ENCODE measurements at regions not wholly inside any gene's neighbourhood (a gene's known extent, or its start where the extent isn't known, plus 50 kb on each side); places are given as distances from the start of the nearest gene placed in this dataset.

GRCh38 chr11:70510571-70510970, 112.2 kb downstream of the CTTN start:
- Histone ChIP-seq H3K9me3 (ENCODE audit: severe bottlenecking) (peaks cover 6% of the 10 kb centered on the region), H3K4me1 (ENCODE audit: insufficient read depth, poor library complexity, severe bottlenecking) (no peaks in the 10 kb centered on the region), H3K27ac (ENCODE audit: poor library complexity, severe bottlenecking) (no peak overlapping the region), H3K4me3 (ENCODE audit: severe bottlenecking) (no peak overlapping the region), H3K27me3 (ENCODE audit: insufficient read depth, poor library complexity, severe bottlenecking) (no peaks in the 10 kb centered on the region), H3K36me3 (ENCODE audit: low read depth) (no peaks in the 10 kb centered on the region)
- peak; percentile 16 for DNase-seq (ENCODE audit: low spot score)
- no peak for ATAC-seq (ENCODE audit: low read depth)
- TF ChIP-seq, protein P1, sequence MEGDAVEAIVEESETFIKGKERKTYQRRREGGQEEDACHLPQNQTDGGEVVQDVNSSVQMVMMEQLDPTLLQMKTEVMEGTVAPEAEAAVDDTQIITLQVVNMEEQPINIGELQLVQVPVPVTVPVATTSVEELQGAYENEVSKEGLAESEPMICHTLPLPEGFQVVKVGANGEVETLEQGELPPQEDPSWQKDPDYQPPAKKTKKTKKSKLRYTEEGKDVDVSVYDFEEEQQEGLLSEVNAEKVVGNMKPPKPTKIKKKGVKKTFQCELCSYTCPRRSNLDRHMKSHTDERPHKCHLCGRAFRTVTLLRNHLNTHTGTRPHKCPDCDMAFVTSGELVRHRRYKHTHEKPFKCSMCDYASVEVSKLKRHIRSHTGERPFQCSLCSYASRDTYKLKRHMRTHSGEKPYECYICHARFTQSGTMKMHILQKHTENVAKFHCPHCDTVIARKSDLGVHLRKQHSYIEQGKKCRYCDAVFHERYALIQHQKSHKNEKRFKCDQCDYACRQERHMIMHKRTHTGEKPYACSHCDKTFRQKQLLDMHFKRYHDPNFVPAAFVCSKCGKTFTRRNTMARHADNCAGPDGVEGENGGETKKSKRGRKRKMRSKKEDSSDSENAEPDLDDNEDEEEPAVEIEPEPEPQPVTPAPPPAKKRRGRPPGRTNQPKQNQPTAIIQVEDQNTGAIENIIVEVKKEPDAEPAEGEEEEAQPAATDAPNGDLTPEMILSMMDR (IDR thresholded peaks at IDR 0.05; ENCODE audit: poor library complexity, severe bottlenecking): no peak

GRCh38 chr11:70511345-70511744, 113.0 kb downstream of the CTTN start:
- Histone ChIP-seq H3K27ac (ENCODE audit: poor library complexity, severe bottlenecking) (no peak overlapping the region), H3K27me3 (ENCODE audit: insufficient read depth, poor library complexity, severe bottlenecking) (peaks cover under 1% of the 10 kb centered on the region), H3K4me1 (ENCODE audit: insufficient read depth, poor library complexity, severe bottlenecking) (no peaks in the 10 kb centered on the region), H3K36me3 (ENCODE audit: low read depth) (no peaks in the 10 kb centered on the region), H3K9me3 (ENCODE audit: severe bottlenecking) (peaks cover 6% of the 10 kb centered on the region), H3K4me3 (ENCODE audit: severe bottlenecking) (no peak overlapping the region)
- TF ChIP-seq, protein P1 (IDR thresholded peaks at IDR 0.05; ENCODE audit: poor library complexity, severe bottlenecking): no peak
- ATAC-seq (ENCODE audit: low read depth): no peak
- no peak for DNase-seq (ENCODE audit: low spot score)

DNA sequence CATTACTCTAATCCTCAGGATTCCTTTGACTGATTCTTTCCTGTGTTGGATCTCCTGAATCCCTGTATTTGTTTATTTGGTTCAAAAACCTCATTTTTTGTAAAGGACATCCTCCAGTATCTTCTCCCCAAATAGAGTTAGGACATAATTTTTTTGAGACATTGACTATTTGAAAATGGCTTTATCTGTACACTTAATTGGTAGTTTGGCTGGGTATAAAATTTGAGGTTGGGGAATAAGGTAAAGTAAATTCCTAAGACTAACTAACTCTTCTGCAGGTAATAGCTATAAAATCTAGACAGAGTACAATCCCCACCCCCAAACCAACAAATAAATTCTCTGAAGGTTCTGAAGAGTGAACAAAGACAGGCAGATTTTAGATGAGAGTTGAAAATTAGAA, 114.4 kb downstream of the CTTN start:
- H3K4me1 ChIP-seq (ENCODE audit: insufficient read depth, poor library complexity, severe bottlenecking): no peaks in the 10 kb centered on the region
- H3K4me3 ChIP-seq (ENCODE audit: severe bottlenecking): no peak overlapping the region
- DNase-seq (ENCODE audit: low spot score) (no peak), ATAC-seq (ENCODE audit: low read depth) (no peak)
- no peaks in the 10 kb centered on the region for H3K36me3 ChIP-seq (ENCODE audit: low read depth)
- TF ChIP-seq, protein P1 (IDR thresholded peaks at IDR 0.05; ENCODE audit: poor library complexity, severe bottlenecking): no peak
- H3K9me3 ChIP-seq (ENCODE audit: severe bottlenecking): peaks cover 6% of the 10 kb centered on the region
- H3K27ac ChIP-seq (ENCODE audit: poor library complexity, severe bottlenecking): no peak overlapping the region
- peaks cover 2% of the 10 kb centered on the region for H3K27me3 ChIP-seq (ENCODE audit: insufficient read depth, poor library complexity, severe bottlenecking)

DNA sequence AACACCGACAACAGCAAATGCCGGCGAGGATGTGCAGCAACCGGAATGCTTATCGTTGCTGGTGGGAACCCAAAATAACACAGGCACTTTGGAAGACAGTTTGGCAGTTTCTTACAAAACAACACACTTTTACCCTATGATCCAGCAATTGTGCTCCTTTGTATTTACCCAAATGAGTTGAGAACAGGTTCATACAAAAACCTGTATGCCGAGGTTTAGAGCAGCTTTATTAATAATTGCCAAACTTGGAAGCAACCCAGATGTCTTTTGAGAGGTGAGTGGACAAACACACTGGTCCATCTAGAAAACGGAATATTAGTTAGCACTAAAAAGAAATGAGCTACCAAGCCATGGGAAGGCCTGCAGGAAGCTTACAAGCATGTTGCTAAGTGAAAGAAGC, 118.9 kb downstream of the CTTN start:
- peak; percentile 9 for DNase-seq (ENCODE audit: low spot score)
- H3K9me3 ChIP-seq (ENCODE audit: severe bottlenecking): peaks cover 6% of the 10 kb centered on the region
- peaks cover 2% of the 10 kb centered on the region for H3K27me3 ChIP-seq (ENCODE audit: insufficient read depth, poor library complexity, severe bottlenecking)
- H3K36me3 ChIP-seq (ENCODE audit: low read depth): no peaks in the 10 kb centered on the region
- TF ChIP-seq, protein P1 (IDR thresholded peaks at IDR 0.05; ENCODE audit: poor library complexity, severe bottlenecking): no peak
- no peak overlapping the region for H3K4me3 ChIP-seq (ENCODE audit: severe bottlenecking)
- no peak overlapping the region for H3K27ac ChIP-seq (ENCODE audit: poor library complexity, severe bottlenecking)
- no peak for ATAC-seq (ENCODE audit: low read depth)
- H3K4me1 ChIP-seq (ENCODE audit: insufficient read depth, poor library complexity, severe bottlenecking): no peaks in the 10 kb centered on the region

- no peak overlapping the region for H3K27ac ChIP-seq (ENCODE audit: poor library complexity, severe bottlenecking)
- ATAC-seq (ENCODE audit: low read depth): peak; percentile 56
- peaks cover 2% of the 10 kb centered on the region for H3K27me3 ChIP-seq (ENCODE audit: insufficient read depth, poor library complexity, severe bottlenecking)
- TF ChIP-seq, protein P1 (IDR thresholded peaks at IDR 0.05; ENCODE audit: poor library complexity, severe bottlenecking): no peak
- H3K4me1 ChIP-seq (ENCODE audit: insufficient read depth, poor library complexity, severe bottlenecking): no peaks in the 10 kb centered on the region
- H3K36me3 ChIP-seq (ENCODE audit: low read depth): no peaks in the 10 kb centered on the region
- no peak overlapping the region for H3K4me3 ChIP-seq (ENCODE audit: severe bottlenecking)
- H3K9me3 ChIP-seq (ENCODE audit: severe bottlenecking): no peaks in the 10 kb centered on the region
- peak; percentile 37 for DNase-seq (ENCODE audit: low spot score)
These were observed 119.9 kb downstream of the CTTN start for GRCh38 chr11:70517988-70518907.

All from RWPE2 (cell line).